ENCODE measurements at regions not wholly inside any gene's neighbourhood (a gene's known extent, or its start where the extent isn't known, plus 50 kb on each side); places are given as distances from the start of the nearest gene placed in this dataset.

- TF ChIP-seq CTCF (IDR thresholded peaks at IDR 0.05; ENCODE audit: low read depth, low read length, poor library complexity, severe bottlenecking) (no peak), EZH2phosphoT487 (IDR thresholded peaks at IDR 0.05; ENCODE audit: borderline replicate concordance, low read length) (no peak)
Observed at GRCh38 chr9:80131627-80132026, 559.9 kb downstream of the TLE4 start.
